Sigmoid colon (tissue), 3 donors: ENCODE measurements at regions not wholly inside any gene's neighbourhood (a gene's known extent, or its start where the extent isn't known, plus 50 kb on each side); places are given as distances from the start of the nearest gene placed in this dataset.

Source experiments
- CTCF ChIP-seq, 4 experiments: fragments of 450-650 bp in 3 of 4; fragments of 200-600 bp in 1 of 4; IDR thresholded peaks; one replicate each; pipeline ENCODE4 v1.5.1; 2016 to 2019; ENCODE audit warnings: antibody characterized with exemption in 4 of 4, mild to moderate bottlenecking in 3 of 4, moderate library complexity in 2 of 4
- POLR2A ChIP-seq, 2 donors: fragments of 450-650 bp; IDR thresholded peaks; one replicate each; pipeline ENCODE4 v1.6.1; 2016; ENCODE audit warnings: antibody characterized with exemption in 2 of 2, mild to moderate bottlenecking in 2 of 2, moderate library complexity in 2 of 2

- TF ChIP-seq CTCF (IDR thresholded peaks at IDR 0.05) (no peak), POLR2A (IDR thresholded peaks at IDR 0.05) (no peak)
Observed at GRCh38 chr13:62563251-62563650, 1147.6 kb upstream of the PCDH20 start.
